IPS-NIHi7 (cell line): ENCODE measurements at regions not wholly inside any gene's neighbourhood (a gene's known extent, or its start where the extent isn't known, plus 50 kb on each side); places are given as distances from the start of the nearest gene placed in this dataset.
"Not testable (repeated sequence)": the region's sequence is repeated elsewhere in the genome, so short reads cannot be mapped to it uniquely, and the experiment has no call there.

Source experiments
- DNase-seq: peaks from one replicate; pipeline ENCODE4 v3.0.0; 2012; ENCODE audit warnings: mixed read lengths; ENCODE audit errors: extremely low spot score

DNA sequence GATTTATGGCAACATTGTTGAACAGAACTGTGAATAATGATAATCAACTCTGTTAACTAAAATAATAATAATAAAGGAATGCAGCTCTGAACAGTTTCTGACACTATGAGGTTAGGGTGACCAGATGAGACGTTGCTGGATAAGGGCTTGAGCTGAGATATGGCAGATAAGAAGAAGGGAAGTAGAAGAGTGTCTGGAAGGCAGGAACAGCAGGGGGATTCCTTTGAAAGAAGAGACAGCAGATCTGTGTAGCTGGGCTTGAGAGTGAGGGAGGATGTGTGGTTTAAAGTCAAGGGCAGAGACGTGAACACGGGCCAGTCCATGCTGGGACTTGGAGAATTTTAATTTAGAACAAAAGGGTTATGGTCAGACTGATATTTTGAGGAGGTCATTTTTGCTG, 273.1 kb upstream of the SLC14A2 start:
- DNase-seq = peak; percentile 34

DNA sequence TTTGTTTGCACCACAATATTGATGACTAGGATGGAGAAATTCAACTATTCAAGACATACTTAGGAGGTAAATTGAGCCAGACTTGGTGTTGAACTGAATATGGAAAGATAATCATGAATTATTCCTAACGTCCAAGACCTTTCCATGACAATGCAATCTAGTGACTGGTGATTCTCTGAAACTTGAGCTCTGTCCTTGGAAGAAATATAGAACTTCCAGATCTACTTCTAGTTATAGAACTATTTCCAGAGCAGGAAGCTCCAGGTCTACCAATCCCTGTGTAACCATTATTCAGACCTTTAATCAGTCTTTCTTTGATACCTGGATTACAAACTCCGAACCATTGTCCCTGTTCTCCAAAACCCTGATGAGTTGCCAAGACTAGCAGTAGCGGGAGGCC, 272.6 kb upstream of the SLC14A2 start:
- no peak for DNase-seq

DNA sequence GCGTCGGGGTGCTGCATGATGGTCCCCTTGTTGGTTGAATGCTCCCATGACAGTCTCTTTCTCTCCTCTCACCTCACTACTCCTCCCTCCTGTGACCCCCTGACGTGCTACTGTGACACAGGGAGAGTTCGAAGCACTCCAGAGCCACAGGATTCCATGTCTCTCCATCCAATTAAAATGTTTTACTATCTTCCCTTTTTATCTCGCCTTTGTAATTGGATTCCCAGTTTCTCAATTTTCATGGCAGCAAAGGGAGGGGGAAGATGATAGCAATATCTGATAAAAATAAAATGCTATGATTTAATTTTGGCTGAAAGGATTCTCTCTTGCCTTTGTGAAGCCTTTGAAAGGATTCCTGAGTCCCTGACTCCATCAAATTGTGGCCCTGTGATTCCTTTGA, 271.9 kb upstream of the SLC14A2 start:
- DNase-seq = no peak

DNA sequence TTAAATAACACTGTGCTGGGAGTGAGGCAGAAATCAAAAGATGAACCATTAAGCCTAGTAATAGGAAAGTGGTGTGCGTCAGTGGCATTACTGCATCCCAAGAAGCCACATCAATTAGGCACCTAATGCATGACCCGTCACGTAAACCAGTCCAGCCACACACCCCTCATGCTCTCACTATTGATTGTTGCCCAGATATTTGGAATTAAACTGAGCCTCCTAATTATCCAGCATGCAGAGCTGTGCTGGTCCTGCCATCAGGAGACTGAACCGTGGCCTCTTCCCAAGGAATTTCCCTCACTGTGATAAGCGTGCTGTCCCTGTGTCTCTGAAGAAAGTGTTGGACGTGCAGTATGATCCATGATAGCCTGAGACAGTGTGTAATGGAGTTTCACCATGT, 270.6 kb upstream of the SLC14A2 start:
- DNase-seq = not testable (repeated sequence)

DNA sequence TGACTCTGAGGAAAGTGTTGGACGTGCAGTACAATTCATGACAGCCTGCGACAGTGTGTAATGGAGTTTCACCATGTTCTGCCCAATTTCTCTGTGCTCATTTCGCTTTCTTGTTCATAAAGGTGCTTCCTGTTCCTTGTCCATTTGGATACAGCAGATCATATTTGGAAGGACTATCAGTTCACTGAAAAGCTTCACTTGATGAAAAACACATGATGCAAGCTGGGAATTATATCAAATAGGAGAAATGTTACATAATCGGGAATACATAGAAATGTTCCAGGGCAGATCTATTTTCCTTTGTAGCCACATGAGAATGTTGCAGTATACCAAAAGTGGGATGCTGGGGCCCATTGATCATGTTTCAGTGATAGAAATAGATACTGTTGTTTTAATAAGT, 266.3 kb upstream of the SLC14A2 start:
- no peak for DNase-seq

DNA sequence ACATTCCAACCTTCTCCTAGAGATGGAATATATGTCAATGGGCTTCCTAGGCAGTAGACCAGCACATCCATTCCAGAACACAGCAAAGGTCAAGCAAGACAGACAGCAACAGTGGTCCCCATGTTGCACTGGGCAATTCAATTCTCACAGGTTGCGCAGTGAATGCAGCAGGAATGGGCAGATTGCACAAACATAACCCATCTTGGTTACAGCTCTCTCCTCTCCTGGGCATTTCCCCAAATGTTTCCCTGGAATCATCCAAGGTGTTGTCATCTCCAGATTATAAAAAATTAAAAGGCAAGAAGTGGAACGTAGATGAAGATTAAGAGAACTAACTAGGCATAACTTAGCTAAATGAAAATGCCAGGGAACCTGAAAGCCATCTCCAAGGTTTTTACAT, 265.8 kb upstream of the SLC14A2 start:
- no peak for DNase-seq

DNA sequence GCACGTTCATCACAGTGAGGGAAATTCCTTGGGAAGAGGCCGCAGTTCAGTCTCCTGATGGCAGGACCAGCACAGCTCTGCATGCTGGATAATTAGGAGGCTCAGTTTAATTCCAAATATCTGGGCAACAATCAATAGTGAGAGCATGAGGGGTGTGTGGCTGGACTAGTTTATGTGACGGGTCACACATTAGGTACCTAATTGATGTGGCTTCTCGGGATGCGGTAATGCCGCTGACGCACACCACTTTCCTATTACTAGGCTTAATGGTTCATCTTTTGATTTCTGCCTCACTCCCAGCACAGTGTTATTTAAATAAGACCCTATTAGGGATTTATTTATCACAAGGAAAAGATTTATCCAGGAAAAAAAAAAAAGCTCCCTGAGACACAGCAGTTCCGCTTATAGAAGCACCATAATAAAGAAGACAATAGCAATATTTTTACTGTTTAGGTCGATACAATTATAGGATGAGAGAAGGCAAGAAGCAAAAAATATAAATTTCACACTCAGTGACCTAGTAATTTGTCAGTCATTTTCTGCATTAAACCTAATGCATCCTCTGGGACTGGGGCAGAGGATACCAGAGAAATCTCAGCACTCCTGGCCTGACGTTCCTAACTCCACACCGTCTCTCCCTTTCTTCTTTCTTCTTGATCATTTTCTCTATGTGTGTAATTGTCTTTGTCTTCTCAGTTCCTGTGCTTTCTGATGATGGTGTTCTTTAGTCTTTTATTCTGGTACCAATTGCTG, 264.7 kb upstream of the SLC14A2 start:
- DNase-seq = no peak

DNA sequence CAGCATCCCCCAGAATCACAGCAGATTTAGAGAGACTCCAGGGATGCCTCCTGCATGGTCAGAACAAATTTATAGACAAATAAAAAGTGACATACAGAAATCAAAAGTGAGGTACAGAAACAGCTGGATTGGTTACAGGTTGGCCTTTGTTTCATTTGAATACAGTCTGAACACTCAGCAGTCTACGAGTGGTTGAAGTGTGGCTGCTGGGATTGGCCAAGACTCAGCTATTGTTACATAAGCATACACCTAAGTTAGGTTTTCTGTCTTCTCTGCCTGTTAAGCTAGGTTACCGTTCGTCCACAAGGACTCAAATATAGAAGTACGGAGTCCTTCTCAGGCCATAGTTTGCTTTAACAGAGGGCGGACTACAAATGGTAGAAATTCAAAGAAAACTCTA, 262.4 kb upstream of the SLC14A2 start:
- DNase-seq = no peak

DNA sequence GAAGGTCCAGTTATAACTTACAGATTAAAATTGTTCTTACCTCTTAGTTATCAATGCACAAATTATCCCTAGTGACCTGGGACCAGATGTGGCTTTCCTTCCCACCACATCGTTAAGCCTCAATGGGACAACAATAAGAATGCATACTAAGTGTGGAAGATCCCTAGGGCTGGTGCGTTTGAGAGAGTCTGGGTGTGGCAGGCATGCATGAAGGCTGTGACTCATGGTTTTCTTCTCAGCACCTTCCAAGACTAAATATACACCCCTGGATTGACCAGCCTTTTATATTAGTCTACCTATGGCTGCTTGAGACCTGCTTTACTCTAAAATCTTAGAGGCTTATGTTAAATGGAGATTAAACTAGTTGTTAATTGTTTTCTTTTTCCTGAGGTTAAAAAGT, 261.7 kb upstream of the SLC14A2 start:
- DNase-seq = peak; percentile 16

DNA sequence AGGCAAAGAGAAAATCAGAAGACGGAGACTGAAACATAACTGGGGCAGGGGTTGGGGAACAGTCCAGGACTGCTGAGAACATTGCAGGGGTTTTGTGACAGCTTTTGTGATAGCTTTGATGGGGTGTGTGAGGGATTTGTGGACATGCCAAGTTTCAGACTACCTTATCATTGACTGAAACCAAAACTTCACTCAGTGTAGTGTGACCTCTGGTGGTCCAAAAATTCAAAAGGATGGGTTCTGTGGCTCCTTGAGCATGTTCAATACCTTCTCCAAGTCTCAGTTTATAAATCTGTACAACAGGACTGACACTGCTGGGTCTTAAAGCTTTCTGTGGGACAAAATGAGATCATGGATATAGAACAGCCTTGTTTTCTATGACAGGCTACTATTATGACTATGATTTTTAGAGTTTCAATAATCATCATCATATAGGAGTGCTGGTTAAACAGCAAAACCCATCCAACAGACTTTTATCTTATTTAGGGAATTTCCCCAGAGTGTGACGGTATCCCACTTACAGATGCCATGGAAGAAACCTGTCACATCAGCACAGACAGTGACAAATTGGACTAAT, 259.2 kb upstream of the SLC14A2 start:
- no peak for DNase-seq

DNA sequence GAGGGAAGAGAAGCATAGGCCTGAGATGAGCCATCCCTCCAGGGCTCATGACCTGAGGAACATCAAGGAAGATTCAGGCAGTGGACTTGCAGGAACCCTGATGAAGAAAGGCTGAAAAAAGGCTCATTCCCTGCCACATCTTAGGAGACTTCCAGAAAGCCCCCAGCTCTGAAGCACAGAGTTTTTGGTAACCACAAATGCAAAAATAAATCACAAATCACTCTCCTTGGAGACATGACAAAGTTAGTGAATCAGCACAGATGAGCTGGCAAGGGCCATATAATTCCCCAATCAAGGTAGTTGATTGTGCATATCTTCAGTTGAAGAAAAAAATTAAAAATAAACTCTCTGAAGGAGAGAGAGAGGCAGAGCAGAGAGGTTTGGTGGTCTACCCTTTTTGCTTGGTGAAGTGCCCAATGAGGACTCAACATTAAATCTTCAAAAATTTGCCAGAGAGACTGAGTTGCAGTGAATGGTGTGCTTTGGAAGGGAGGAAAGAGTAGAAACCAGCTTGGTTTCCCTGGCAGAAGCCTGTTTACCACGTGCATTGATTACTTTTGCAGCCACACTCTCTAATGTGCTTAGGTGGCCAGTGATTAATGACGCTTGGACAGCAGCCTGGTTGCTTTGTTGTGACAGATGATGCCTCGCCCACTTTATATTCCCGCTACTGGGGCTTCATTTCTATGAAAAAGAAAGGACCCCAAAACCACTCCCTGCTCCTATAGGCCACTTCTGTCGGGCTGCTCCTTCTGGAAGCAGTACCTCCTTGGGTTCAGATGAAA, 257.4 kb upstream of the SLC14A2 start:
- no peak for DNase-seq

DNA sequence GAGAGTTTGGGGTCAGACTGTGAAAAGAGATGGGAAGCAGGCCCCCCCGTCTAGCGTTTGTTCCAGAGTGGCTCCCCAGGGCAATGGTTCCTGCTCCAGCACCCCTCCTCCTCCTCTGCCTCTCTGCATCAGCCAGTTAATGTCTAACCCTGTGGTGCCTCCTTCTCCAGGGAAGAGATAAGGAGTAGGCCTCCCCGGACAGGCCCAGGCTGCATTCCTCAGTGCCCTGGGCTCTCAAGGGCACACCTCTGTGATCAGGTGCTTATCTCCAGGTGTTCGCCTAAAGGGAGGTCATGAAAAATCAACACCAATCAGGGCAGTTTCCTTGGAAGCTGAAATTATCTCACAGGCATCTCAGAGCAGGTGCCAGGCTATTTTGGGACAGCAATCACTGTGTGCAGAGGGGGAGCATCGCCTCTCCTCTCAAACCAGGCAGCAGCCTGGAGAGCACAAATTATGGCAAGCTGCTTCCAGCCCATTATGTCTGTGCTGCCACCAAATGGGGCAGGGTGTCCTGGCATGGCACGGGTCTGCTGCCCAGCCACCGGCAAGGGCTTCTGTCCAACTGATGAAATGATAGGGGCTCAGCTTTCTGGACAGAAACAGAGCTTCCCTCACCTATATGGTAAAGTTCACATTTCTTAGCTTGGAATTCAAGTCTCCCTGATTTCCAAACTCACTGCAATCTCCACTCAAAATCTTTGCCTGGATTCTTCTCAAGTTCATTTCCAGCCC, 255.8 kb upstream of the SLC14A2 start:
- peak; percentile 31 for DNase-seq

DNA sequence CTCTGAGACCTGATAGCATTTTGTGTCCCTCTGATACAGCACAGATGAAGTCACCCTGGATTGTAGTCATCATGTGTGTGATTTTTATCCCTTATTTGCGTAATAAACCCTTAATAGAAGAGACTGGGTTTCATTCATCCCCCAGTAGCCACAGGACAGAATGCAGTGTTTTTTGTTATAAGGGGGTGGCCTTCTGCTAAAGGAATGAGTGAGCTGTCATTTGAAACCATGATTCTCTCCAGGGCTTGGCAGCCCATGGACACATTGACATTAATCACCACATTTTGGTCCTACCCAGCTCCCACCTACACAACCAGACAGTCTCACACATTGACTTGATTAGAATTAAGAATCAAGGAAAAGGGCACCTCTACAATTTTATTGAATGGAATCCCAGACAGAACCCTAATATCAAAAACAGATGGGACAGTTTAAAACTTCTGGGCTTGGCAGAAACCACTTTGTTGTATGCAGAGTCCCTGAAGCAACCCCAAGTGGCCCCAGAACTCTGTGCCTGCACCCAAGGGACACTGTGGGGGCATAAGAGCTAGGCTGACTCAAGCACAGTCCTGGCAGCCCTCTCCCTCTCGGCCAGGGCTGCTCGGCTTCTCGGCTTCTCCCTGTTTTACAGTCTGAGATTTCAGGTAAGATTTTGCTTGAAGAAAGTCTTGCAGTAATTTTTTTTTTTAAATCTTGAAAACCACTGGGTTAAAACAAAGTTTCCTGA, 254.0 kb upstream of the SLC14A2 start:
- DNase-seq = no peak

DNA sequence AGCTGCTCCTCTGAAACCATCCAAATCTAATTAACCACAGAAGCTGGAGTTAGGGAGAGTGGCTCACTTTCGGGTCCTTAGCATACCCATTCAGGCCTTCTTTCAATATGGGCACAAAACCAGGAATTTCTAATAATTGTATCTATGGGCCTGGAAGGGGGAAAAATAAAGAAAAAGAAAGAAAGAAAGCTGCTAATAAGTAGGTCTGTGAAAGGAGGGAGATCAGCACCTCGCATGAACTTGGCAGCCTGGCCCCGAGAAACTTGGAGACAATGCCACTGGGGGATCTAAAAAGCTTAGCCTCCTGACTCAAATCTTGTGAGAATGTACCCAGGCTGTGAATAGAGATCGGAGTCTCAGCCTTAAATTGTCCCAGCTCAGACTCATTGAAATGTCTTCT, 252.1 kb upstream of the SLC14A2 start:
- no peak for DNase-seq

DNA sequence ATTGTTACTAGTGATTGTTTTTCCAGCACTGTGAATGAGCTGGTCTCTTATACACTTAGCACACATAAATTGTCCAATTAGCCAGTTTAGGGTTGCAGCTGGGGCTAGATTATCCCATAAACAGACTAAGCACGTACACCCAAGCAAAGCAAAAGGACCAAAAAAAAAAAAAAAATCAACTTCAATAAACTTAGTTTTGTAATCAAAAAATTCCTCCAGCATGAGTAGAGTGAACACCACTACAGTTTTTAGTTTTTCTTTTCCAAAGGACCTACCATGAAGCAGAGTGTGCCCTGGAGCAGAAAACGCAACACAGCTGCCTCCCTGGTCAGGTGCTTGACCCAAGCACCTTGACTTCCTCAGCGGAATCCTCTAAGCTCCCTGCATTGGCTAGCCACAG, 249.4 kb upstream of the SLC14A2 start:
- no peak for DNase-seq

DNA sequence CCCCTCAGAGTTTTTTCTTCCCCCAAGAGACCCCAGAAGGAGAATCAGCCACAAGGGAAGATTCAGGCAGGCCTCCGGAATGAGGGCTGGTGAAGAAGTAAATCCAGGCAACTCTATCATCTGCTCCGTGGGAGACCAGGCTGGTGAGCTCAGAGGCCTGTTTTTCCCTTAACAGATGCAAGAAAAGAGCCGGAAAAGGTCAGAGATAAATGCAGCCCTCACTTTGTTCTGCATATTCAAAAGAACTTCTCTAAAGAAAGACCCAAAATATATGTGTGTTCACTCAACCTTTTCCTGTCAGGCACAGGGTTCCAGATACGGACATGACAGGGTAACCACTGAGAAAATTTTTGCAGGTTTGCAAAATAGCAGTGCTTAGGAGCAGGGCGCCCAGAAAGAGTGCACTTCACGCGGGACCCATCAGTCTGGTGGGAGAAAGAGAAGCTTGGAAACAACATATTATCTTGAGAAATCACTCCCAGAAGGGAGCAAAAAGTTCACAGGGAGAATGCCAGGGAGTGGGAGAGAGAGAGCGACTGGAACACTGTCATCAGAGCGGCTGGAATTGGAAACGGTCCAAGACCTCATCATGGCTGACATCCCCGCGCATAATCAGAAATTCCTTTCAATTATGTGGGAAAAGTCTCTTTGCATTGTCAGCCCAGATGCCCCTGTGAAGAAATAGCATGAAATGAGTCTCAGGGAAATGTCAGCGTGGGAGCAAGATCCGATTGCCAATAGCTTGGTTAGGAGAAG, 244.8 kb upstream of the SLC14A2 start:
- peak; percentile 21 for DNase-seq

DNA sequence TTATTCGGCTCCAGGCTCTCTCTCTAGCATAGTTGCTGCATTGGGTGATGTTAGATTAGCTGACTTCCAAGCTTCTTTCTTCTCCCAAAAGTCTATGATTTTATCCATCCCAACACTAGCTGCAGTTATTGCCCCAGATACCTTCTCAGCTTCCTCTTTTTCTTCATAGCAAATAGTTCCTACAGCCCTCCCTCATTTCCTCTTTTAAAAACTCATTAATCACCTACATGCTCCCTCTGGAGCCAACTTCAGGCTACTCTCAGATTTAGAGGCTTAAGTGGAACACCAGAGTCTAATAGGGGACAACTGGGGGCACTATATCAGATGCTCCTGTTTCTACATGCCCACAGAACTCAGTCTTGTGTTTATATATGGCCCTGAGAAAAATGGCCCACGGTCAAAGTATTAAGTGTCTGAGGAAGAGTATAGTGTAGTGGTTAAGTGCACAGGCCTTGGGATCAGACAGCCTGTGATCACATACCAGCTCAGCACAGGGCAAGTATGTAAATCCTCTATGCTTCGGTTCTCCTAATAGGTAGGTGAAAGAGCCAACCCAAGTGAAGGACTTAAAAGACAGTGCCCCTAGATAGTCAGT, 241.9 kb upstream of the SLC14A2 start:
- no peak for DNase-seq

DNA sequence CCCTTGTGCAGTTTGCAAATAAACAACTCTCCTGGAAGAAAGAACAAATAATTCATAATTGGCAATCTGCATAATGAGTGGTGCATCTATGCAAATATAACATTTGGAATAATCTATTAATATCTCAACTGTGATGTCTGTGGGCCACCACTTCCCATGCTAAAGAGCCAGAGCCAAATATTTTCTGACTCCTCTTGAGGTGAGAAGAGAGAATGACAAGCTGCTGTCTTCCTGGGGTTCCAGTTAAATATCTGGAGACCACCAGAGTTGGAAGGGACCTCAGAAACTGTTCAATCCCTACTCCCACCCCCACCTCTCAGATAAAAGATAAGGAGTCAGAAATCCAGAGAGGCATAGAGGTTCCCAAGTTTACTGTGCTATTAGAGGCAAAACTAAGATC, 241.0 kb upstream of the SLC14A2 start:
- DNase-seq = no peak

DNA sequence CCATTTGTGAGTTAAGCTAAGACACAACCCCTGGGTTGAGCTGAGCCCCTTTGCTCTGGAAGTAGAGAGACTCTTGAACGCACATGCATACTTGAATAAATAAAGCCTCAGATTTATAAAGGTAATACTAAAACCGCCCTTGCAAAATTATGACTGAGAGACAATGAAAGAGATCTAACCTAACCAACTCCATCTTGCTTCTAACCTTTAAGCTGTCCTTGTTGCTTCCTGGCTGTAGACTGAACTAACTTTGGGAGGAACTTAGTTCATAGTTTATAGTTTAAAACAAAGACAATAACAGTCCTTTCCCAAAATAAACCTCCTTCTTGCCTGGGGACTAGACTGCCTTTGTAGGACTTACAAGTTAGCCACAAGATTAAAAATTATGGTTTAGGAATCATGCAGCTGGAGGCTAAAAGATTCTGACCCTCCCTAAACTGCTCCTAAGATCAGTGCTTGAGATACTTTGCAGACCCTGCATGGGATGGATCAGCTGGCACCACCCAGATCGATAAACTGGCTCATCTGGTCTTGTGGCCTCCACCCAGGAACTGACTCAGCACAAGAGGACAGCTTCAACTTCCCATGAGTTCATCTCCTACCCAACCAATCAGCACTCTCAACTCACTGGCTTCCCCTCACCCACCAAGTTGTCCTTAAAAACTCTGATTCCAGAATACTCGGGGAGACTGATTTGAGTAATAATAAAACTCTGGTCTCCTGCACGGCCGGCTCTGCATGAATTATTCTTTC, 240.2 kb upstream of the SLC14A2 start:
- DNase-seq = no peak

DNA sequence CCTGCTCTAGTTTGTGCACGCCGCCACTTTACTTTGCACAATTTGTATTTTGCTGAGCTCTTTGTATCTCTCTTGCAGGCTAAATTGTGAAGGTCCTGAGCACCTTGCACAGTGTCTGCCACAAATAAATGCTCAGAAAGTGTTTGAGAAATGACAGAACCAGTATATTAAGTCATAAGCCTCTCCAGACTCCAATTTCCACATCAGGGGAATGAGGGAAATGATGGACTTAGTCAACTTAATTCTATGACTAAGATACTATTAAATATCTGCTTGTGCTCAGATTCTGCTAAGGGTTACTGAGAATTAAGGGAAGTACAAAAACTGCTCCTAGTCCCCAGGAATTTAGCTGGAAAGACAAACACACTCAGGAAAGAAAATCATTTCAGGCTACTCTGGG, 239.1 kb upstream of the SLC14A2 start:
- no peak for DNase-seq
